ENCODE measurements at regions not wholly inside any gene's neighbourhood (a gene's known extent, or its start where the extent isn't known, plus 50 kb on each side); places are given as distances from the start of the nearest gene placed in this dataset.

- intact Hi-C loops (cut with micrococcal nuclease), result no loop called here
- Histone ChIP-seq H3K27ac (replicated peaks) (no peak overlapping the region), H3K4me3 (no peak overlapping the region)
Measured at GRCh38 chr5:11984196-11984595, 80.0 kb upstream of the CTNND2 start.

GRCh38 chr5:11981986-11982385 lies 77.7 kb upstream of the CTNND2 start:
- intact Hi-C loops (cut with micrococcal nuclease), result no loop called here
- TF ChIP-seq CTCF (IDR thresholded peaks at IDR 0.05; ENCODE audit: borderline replicate concordance), result no peak

More at GRCh38 chr5:11984196-11984595, 80.0 kb upstream of the CTNND2 start:
- TF ChIP-seq CTCF (IDR thresholded peaks at IDR 0.05; ENCODE audit: borderline replicate concordance), result no peak
- peaks cover 8% of the 10 kb centered on the region for H3K9me3 ChIP-seq (replicated peaks)
- H3K27me3 ChIP-seq (ENCODE audit: low read depth), result no peaks in the 10 kb centered on the region
- no peak for DNase-seq
- H3K4me1 ChIP-seq, result no peaks in the 10 kb centered on the region
- no peaks in the 10 kb centered on the region for H3K36me3 ChIP-seq

GRCh38 chr5:11977904-11978303 lies 73.7 kb upstream of the CTNND2 start:
- DNase-seq, result no peak
- Histone ChIP-seq H3K27me3 (ENCODE audit: low read depth) (no peaks in the 10 kb centered on the region), H3K9me3 (replicated peaks) (peaks cover 15% of the 10 kb centered on the region), H3K36me3 (no peaks in the 10 kb centered on the region), H3K27ac (replicated peaks) (no peak overlapping the region), H3K4me3 (no peak overlapping the region), H3K4me1 (no peaks in the 10 kb centered on the region)
- intact Hi-C loops (cut with micrococcal nuclease), result no loop called here
- no peak for TF ChIP-seq CTCF (IDR thresholded peaks at IDR 0.05; ENCODE audit: borderline replicate concordance)

More at GRCh38 chr5:11981986-11982385, 77.7 kb upstream of the CTNND2 start:
- no peak overlapping the region for H3K27ac ChIP-seq (replicated peaks)
- H3K36me3 ChIP-seq, result no peaks in the 10 kb centered on the region
- DNase-seq, result no peak
- H3K4me1 ChIP-seq, result no peaks in the 10 kb centered on the region
- no peak overlapping the region for H3K4me3 ChIP-seq
- no peaks in the 10 kb centered on the region for H3K27me3 ChIP-seq (ENCODE audit: low read depth)
- H3K9me3 ChIP-seq (replicated peaks), result peaks cover 8% of the 10 kb centered on the region

GRCh38 chr5:11973469-11973868 lies 69.2 kb upstream of the CTNND2 start:
- Histone ChIP-seq H3K27ac (replicated peaks) (no peak overlapping the region), H3K36me3 (no peaks in the 10 kb centered on the region), H3K4me3 (no peak overlapping the region), H3K9me3 (replicated peaks) (peaks cover 10% of the 10 kb centered on the region), H3K27me3 (ENCODE audit: low read depth) (no peaks in the 10 kb centered on the region), H3K4me1 (no peaks in the 10 kb centered on the region)
- intact Hi-C loops (cut with micrococcal nuclease), result no loop called here
- no peak for TF ChIP-seq CTCF (IDR thresholded peaks at IDR 0.05; ENCODE audit: borderline replicate concordance)
- no peak for DNase-seq

GRCh38 chr5:11963227-11963626 lies 59.0 kb upstream of the CTNND2 start:
- H3K36me3 ChIP-seq, result no peaks in the 10 kb centered on the region
- H3K9me3 ChIP-seq (replicated peaks), result no peaks in the 10 kb centered on the region
- intact Hi-C loops (cut with micrococcal nuclease), result no loop called here
- no peak overlapping the region for H3K4me3 ChIP-seq
- TF ChIP-seq CTCF (IDR thresholded peaks at IDR 0.05; ENCODE audit: borderline replicate concordance), result no peak
- H3K27me3 ChIP-seq (ENCODE audit: low read depth), result no peaks in the 10 kb centered on the region
- DNase-seq, result no peak
- no peaks in the 10 kb centered on the region for H3K4me1 ChIP-seq
- H3K27ac ChIP-seq (replicated peaks), result no peak overlapping the region

GRCh38 chr5:11962122-11962521 lies 57.9 kb upstream of the CTNND2 start:
- intact Hi-C loops (cut with micrococcal nuclease), result no loop called here
- Histone ChIP-seq H3K27ac (replicated peaks) (no peak overlapping the region), H3K4me3 (no peak overlapping the region), H3K36me3 (no peaks in the 10 kb centered on the region), H3K4me1 (no peaks in the 10 kb centered on the region), H3K9me3 (replicated peaks) (no peaks in the 10 kb centered on the region), H3K27me3 (ENCODE audit: low read depth) (no peaks in the 10 kb centered on the region)
- TF ChIP-seq CTCF (IDR thresholded peaks at IDR 0.05; ENCODE audit: borderline replicate concordance), result no peak
- no peak for DNase-seq

All from left ventricle myocardium inferior (tissue), 1 donor.